ENCODE measurements at regions not wholly inside any gene's neighbourhood (a gene's known extent, or its start where the extent isn't known, plus 50 kb on each side); places are given as distances from the start of the nearest gene placed in this dataset.

DNA sequence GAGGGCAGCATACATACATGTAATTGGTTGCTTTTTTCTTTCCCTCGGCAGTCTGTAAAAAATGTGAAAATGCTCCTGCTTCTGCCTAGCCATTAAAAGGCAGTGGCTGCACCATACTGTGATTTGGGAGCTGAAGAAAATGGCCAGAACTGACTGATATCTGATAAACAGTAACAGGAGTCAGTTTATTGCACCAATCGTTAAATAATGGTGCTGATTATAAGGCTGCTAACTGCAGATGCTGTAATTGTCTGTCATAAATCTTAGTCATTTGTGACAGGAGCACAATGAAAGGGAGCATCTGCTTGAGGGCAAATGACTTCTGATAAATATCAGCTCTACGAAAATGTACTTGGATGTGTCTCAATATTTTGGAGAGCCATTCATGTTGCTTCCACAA is 263.1 kb upstream of the DNAJC19 start:
- TF ChIP-seq POLR2AphosphoS5 (IDR thresholded peaks at IDR 0.05) = peak; percentile 69
- TF ChIP-seq CTCF (IDR thresholded peaks at IDR 0.05; ENCODE audit: poor library complexity, severe bottlenecking) = no peak
- no peak for TF ChIP-seq EZH2 (IDR thresholded peaks at IDR 0.05; ENCODE audit: borderline replicate concordance, insufficient read depth, low read length, poor library complexity, severe bottlenecking)
- TF ChIP-seq RAD21 (conservative IDR thresholded peaks at IDR 0.05) = no peak
- TF ChIP-seq, protein P1, sequence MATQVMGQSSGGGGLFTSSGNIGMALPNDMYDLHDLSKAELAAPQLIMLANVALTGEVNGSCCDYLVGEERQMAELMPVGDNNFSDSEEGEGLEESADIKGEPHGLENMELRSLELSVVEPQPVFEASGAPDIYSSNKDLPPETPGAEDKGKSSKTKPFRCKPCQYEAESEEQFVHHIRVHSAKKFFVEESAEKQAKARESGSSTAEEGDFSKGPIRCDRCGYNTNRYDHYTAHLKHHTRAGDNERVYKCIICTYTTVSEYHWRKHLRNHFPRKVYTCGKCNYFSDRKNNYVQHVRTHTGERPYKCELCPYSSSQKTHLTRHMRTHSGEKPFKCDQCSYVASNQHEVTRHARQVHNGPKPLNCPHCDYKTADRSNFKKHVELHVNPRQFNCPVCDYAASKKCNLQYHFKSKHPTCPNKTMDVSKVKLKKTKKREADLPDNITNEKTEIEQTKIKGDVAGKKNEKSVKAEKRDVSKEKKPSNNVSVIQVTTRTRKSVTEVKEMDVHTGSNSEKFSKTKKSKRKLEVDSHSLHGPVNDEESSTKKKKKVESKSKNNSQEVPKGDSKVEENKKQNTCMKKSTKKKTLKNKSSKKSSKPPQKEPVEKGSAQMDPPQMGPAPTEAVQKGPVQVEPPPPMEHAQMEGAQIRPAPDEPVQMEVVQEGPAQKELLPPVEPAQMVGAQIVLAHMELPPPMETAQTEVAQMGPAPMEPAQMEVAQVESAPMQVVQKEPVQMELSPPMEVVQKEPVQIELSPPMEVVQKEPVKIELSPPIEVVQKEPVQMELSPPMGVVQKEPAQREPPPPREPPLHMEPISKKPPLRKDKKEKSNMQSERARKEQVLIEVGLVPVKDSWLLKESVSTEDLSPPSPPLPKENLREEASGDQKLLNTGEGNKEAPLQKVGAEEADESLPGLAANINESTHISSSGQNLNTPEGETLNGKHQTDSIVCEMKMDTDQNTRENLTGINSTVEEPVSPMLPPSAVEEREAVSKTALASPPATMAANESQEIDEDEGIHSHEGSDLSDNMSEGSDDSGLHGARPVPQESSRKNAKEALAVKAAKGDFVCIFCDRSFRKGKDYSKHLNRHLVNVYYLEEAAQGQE (IDR thresholded peaks at IDR 0.05; ENCODE audit: borderline replicate concordance) = no peak
- TF ChIP-seq EP300 (conservative IDR thresholded peaks at IDR 0.05; ENCODE audit: poor library complexity, severe bottlenecking) = peak; percentile 77
- no peak for TF ChIP-seq TAF1 (IDR thresholded peaks at IDR 0.05; ENCODE audit: low read depth)
- TF ChIP-seq MXI1 (conservative IDR thresholded peaks at IDR 0.05; ENCODE audit: poor library complexity, severe bottlenecking) = no peak
- TF ChIP-seq SMC3 (conservative IDR thresholded peaks at IDR 0.05; ENCODE audit: poor library complexity) = no peak

Measured in neural cell (in vitro differentiated cells).